GM20000 (cell line): ENCODE measurements at regions not wholly inside any gene's neighbourhood (a gene's known extent, or its start where the extent isn't known, plus 50 kb on each side); places are given as distances from the start of the nearest gene placed in this dataset.
"Not testable (repeated sequence)": the region's sequence is repeated elsewhere in the genome, so short reads cannot be mapped to it uniquely, and the experiment has no call there.

Source experiments
- DNase-seq: peaks from one replicate; pipeline ENCODE4 v3.0.0; 2012; ENCODE audit warnings: low spot score
- TF ChIP-seq, protein P1 (sequence below): IDR thresholded peaks from 2 replicates; pipeline ENCODE4 v1.5.1; 2012; ENCODE audit warnings: mild to moderate bottlenecking, control low read depth; ENCODE audit errors: extremely low read depth, missing control alignments

DNA sequence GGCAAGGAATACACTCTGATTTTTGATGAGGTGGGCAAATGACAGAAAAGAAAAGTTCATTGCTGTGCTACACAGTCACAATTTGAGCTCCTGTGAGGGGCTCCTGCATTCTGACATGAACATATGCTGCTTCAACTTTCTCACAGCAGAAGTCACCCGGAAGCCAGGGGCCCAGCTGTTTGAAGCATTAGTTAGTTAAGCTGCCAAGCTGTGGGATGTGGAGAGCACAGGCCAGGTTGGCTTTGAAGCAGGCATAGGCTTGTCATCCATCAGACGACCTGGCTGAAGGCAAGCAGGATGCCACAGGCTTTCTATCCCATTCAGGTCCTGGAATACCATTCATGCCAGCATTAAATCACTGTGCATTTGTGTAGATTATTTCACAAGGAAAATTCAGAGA lies 63.1 kb downstream of the MTNR1B start:
- no peak for DNase-seq
- TF ChIP-seq, protein P1, sequence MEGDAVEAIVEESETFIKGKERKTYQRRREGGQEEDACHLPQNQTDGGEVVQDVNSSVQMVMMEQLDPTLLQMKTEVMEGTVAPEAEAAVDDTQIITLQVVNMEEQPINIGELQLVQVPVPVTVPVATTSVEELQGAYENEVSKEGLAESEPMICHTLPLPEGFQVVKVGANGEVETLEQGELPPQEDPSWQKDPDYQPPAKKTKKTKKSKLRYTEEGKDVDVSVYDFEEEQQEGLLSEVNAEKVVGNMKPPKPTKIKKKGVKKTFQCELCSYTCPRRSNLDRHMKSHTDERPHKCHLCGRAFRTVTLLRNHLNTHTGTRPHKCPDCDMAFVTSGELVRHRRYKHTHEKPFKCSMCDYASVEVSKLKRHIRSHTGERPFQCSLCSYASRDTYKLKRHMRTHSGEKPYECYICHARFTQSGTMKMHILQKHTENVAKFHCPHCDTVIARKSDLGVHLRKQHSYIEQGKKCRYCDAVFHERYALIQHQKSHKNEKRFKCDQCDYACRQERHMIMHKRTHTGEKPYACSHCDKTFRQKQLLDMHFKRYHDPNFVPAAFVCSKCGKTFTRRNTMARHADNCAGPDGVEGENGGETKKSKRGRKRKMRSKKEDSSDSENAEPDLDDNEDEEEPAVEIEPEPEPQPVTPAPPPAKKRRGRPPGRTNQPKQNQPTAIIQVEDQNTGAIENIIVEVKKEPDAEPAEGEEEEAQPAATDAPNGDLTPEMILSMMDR = no peak

DNA sequence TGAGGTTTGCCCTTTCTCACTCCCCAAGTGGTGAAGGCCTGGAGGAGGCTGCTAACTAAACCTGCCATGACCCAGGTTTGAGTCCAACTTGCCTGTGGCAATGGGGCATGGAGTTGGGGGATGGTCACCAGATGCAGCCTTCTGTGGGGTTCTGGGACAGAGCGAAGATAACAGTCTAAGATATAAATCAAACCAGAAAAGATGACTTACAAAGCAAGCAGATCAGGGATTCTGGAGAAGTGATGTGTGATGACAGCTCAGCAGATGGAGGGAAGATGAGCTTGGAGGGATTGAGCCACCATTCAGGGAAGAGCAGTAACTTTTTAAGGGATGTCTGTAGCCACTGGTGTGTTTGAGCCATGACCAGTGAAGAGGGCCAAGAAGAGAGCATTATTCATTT lies 63.6 kb downstream of the MTNR1B start:
- DNase-seq = no peak
- TF ChIP-seq, protein P1 = no peak

DNA sequence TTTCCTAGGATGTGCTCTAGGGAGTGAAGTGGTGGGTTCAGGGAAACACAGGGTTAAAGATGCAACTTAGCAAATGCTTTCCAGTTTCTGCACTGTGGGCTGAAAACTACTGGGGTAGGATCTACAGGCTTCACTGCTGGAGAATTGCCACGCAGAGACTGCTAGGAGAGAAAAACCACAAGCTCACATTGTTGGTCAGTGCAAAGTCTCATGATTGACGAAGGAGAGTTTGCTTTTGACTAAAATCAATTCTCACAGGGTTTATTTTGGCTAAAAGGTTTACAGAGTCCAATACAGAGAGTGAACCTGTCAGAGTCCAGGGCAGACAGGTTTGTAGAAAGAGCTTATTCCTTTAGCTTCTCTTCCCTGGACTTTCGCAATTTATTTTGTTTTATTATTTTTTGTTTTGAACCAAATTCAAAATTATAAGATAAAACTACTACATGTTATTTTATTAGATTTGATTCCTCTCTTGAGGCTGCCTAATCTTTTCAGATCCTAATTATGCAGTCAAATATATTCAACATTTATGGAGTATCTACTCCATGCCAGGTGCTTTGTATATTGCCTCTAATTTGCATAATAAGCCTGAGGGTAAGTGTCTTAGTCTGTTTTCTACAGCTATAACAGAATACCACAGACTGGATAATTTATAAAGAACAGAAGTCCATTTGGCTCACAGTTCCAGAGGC lies 64.7 kb downstream of the MTNR1B start:
- TF ChIP-seq, protein P1 = no peak
- no peak for DNase-seq

DNA sequence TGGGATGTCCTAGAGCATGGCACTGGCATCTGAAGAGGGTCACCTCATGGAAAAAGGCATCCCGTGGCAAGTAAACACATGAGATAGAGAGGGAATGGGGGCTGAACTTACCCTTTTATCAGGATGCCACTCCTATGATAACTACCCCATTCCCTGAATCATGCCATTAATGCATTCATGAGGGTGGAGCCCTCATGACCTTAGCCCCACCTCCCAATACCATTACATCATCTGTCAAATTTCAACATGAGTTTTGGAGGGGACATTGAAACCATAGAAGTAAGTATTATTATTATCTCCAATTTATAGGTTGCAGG lies 65.2 kb downstream of the MTNR1B start:
- TF ChIP-seq, protein P1 = no peak

DNA sequence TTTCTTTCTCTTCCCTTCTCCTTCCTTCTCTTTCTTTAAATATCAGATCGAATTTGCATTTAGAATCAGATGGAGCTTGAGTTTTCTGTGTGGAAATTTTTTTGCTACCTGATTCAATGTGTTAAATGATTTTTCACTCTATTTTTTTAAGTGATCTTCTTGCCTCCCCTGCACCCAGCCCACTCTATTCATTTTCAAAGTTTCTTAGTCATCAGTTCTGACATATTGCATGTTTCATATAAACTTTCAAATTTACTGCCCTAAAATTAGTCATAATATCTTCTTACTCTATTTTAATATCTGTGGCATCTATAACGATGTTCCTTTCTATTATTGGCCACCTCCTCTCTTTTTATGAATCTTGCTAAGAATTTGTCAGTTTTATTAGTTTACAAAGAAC lies 69.1 kb downstream of the MTNR1B start:
- no peak for DNase-seq
- TF ChIP-seq, protein P1 = no peak

More for the DNA sequence above, 65.2 kb downstream of the MTNR1B start:
- DNase-seq = no peak

DNA sequence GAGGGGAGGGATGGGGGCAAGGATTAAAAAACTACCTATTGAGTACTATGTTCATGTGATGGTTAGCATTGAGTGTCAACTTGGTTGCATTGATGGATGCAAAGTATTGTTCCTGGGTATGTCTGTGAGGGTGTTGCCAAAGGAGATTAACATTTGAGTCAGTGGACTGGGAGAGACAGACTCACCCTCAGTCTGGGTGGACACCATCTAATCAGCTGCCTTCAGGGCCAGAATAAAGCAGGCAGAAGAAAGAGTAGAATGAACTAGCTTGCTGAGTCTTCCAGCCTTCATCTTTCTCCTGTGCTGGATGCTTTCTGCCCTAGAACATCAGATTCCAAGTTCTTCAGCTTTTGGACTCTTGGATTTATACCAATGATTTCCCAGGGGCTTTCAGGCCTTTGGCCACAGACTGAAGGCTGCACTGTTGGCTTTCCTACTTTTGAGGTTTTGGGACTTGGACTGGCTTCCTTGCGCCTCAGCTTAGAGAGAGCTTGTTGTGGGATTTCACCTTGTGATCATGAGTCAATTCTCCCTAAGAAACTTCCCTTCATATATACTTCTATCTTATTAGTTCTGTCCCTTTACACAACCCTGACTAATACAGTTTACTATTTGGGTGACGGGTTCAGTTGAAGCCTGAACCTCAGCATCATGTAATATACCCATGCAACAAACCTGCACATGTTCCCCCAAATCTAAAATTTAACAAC lies 70.2 kb downstream of the MTNR1B start:
- TF ChIP-seq, protein P1 = no peak

DNA sequence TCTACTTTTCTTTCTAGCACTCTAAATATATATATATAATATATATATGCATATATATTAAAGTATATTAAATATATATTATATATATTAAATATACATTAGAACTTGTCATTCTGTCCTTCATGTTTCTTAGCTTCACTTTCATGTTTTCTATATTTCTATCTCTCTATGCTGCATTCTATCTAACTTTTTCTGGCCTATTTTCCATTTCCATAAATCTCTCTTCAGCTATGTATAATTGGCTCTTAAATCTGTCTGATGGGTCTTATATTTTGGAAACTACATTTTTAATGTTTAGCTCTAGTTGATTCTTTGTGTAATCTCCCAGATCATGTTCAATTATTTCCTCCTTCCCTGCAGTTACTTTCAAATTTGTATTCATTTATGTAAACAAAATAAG lies 72.2 kb downstream of the MTNR1B start:
- DNase-seq = no peak
- TF ChIP-seq, protein P1 = no peak

More for the DNA sequence above, 70.2 kb downstream of the MTNR1B start:
- DNase-seq = no peak

DNA sequence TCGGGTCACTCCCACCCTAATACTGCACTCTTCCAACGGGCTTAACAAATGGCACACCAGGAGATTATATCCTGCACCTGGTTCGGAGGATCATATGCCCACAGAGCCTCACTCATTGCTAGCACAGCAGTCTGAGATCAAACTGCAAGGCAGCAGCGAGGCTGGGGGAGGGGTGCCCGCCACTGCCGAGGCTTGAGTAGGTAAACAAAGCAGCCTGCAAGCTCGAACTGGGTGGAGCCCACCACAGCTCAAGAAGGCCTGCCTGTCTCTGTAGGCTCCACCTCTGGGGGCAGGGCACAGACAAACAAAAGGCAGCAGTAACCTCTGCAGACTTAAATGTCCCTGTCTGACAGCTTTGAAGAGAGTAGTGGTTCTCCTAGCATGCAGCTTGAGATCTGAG lies 73.7 kb downstream of the MTNR1B start:
- DNase-seq = not testable (repeated sequence)
